HepG2 (cell line): ENCODE measurements at regions not wholly inside any gene's neighbourhood (a gene's known extent, or its start where the extent isn't known, plus 50 kb on each side); places are given as distances from the start of the nearest gene placed in this dataset.

Experiments
- ATAC-seq: fragments of 200-7000 bp; cut with Tn5 transposase; 3 replicates; pipeline ENCODE4 v1.9.1; 2020; ENCODE audit warnings: mild to moderate bottlenecking, moderate library complexity
- BruUV-seq: library from RNA; stranded (reverse); fragments of 400-500 nt; replicated peaks from 2 replicates; lab custom pipeline; 2021; lab: Mats Ljungman, UMichigan
- CTCF ChIA-PET: fragments of 300-600 bp; formaldehyde crosslinking; extraction: SDS; loops from one replicate; lab custom pipeline; 2021; ENCODE audit warnings: low total read pairs, inconsistent platforms, low intra/inter-chr PET ratio; lab: Yijun Ruan, JAX
- POLR2A ChIA-PET: fragments of 350-600 bp; sonication (Branson Sonifier 250); formaldehyde crosslinking; loops from one replicate; lab custom pipeline; 2020; ENCODE audit warnings: antibody characterized with exemption, inconsistent platforms; lab: Yijun Ruan, JAX
- DNase-seq: peaks from one replicate; pipeline ENCODE4 v3.0.0-alpha.2; 2015; ENCODE audit warnings: low spot score
- FAIRE-seq: peaks from 3 replicates; lab custom pipeline; 2011; peaks lifted over from hg19 to GRCh38; lab: Jason Lieb, UNC
- H2AFZ ChIP-seq: one replicate; pipeline ENCODE4 v1.6.1; 2011; ENCODE audit warnings: low read length, inconsistent platforms
- H3K27ac ChIP-seq: fragments of 300-600 bp; 3 replicates; pipeline ENCODE4 v1.8.0; 2011; ENCODE audit warnings: mixed run types, mild to moderate bottlenecking, mixed read lengths, low read length, inconsistent platforms; ENCODE audit not compliant: insufficient read depth; ENCODE audit errors: extremely low read length
- H3K27me3 ChIP-seq, 2 experiments: fragments of 200-600 bp in 1 of 2; 2 replicates in 1 of 2; 3 replicates in 1 of 2; pipeline versions ENCODE4 v1.6.0 to v1.8.0; 2011; ENCODE audit warnings: low read length in 2 of 2, mild to moderate bottlenecking in 2 of 2, moderate library complexity in 2 of 2, inconsistent platforms in 1 of 2; ENCODE audit not compliant: insufficient read depth in 2 of 2, control insufficient read depth in 1 of 2
- H3K36me3 ChIP-seq, 2 experiments: fragments of 200-600 bp in 1 of 2; replicated peaks in 1 of 2; 2 replicates in 1 of 2; 3 replicates in 1 of 2; pipeline versions ENCODE4 v1.5.1 to v1.8.0; 2011; ENCODE audit warnings: low read length in 2 of 2, inconsistent platforms in 1 of 2; ENCODE audit not compliant: insufficient read depth in 2 of 2, control insufficient read depth in 1 of 2
- H3K4me1 ChIP-seq: 2 replicates; pipeline ENCODE4 v1.5.1; 2012; ENCODE audit warnings: low read length, inconsistent platforms; ENCODE audit not compliant: insufficient read depth
- H3K4me2 ChIP-seq: 2 replicates; pipeline ENCODE4 v1.6.0; 2011; ENCODE audit warnings: low read depth, low read length, inconsistent platforms
- H3K4me3 ChIP-seq, 3 experiments: fragments of 200-600 bp in 1 of 3; sonication (generic), shearing (Covaris generic) in 1 of 3; replicated peaks in 1 of 3; 2 replicates each; pipeline ENCODE4 v1.5.1; 2011 to 2016; ENCODE audit warnings: low read length in 3 of 3, inconsistent platforms in 2 of 3, low read depth in 2 of 3, mild to moderate bottlenecking in 2 of 3, control low read depth in 1 of 3, mixed read lengths in 1 of 3; ENCODE audit not compliant: insufficient read depth in 1 of 3
- H3K79me2 ChIP-seq: one replicate; pipeline ENCODE4 v1.6.1; 2011; ENCODE audit warnings: low read length, inconsistent platforms; ENCODE audit not compliant: insufficient read depth
- H3K9ac ChIP-seq: 2 replicates; pipeline ENCODE4 v1.6.0; 2011; ENCODE audit warnings: mild to moderate bottlenecking, low read depth, low read length, inconsistent platforms; ENCODE audit not compliant: insufficient read depth
- H3K9me3 ChIP-seq: 2 replicates; pipeline ENCODE4 v1.5.1; 2012; ENCODE audit warnings: mild to moderate bottlenecking, low read length
- H4K20me1 ChIP-seq: 2 replicates; pipeline ENCODE4 v1.6.0; 2011; ENCODE audit warnings: inconsistent platforms, mild to moderate bottlenecking, low read length, moderate library complexity; ENCODE audit not compliant: insufficient read depth
- ARNT ChIP-seq: fragments of 450-650 bp; IDR thresholded peaks from 2 replicates; pipeline ENCODE4 v1.6.1; 2017
- ATF7-NPFF ChIP-seq: sonication (generic); formaldehyde crosslinking; IDR thresholded peaks from 2 replicates; pipeline ENCODE4 v1.8.1; 2023; ENCODE audit warnings: mild to moderate bottlenecking, low read depth, missing genetic modification reagents, moderate library complexity
- BRCA1 ChIP-seq: sonication (generic); formaldehyde crosslinking; IDR thresholded peaks from 2 replicates; pipeline ENCODE4 v1.4.0; 2020; ENCODE audit warnings: missing genetic modification reagents
- CREM ChIP-seq, 2 experiments: sonication (generic) in 1 of 2; formaldehyde crosslinking in 1 of 2; IDR thresholded peaks; 2 replicates each; pipeline versions ENCODE4 v1.4.0 to v1.6.1; 2016 to 2020; ENCODE audit warnings: antibody characterized with exemption in 1 of 2, mild to moderate bottlenecking in 1 of 2, missing genetic modification reagents in 1 of 2
- DMAP1 ChIP-seq: IDR thresholded peaks from 2 replicates; pipeline ENCODE4 v1.6.1; 2016
- KLF13 ChIP-seq: sonication (generic); formaldehyde crosslinking; IDR thresholded peaks from 2 replicates; pipeline ENCODE4 v1.4.0; 2020; ENCODE audit warnings: mild to moderate bottlenecking, missing genetic modification reagents
- MTERF4 ChIP-seq: sonication (generic); formaldehyde crosslinking; IDR thresholded peaks from 2 replicates; pipeline ENCODE4 v1.8.0; 2023; ENCODE audit warnings: mild to moderate bottlenecking, missing genetic modification reagents
- MZF1 ChIP-seq: sonication (generic); formaldehyde crosslinking; IDR thresholded peaks from 2 replicates; pipeline ENCODE4 v1.8.1; 2023; ENCODE audit warnings: mild to moderate bottlenecking, missing genetic modification reagents, borderline replicate concordance
- NR2F6 ChIP-seq, 2 experiments: IDR thresholded peaks; 2 replicates each; pipeline ENCODE4 v1.6.1; 2016; ENCODE audit warnings: antibody characterized with exemption in 1 of 2, mild to moderate bottlenecking in 1 of 2
- TCF7L2 ChIP-seq: IDR thresholded peaks from 2 replicates; pipeline ENCODE4 v1.6.1; 2011; ENCODE audit warnings: mild to moderate bottlenecking, low read depth, low read length, moderate library complexity
- ZNF121 ChIP-seq: sonication (generic); formaldehyde crosslinking; IDR thresholded peaks from 2 replicates; pipeline ENCODE4 v1.5.0; 2020; ENCODE audit warnings: mild to moderate bottlenecking, missing genetic modification reagents
- ZXDC ChIP-seq: sonication (generic); formaldehyde crosslinking; IDR thresholded peaks from 2 replicates; pipeline ENCODE4 v1.5.0; 2020; ENCODE audit warnings: mild to moderate bottlenecking, missing genetic modification reagents
- WGBS: methylation state at CpG from one replicate; pipeline ENCODE4 v1.1.6; 2017; ENCODE audit warnings: low lambda C conversion rate; 5-methylcytosine and 5-hydroxymethylcytosine counted together
- in situ Hi-C: cut with HindIII; loops from 2 replicates; pipeline ENCODE4 v1.10.0; 2017; ENCODE audit warnings: low pct_unique_long_range_greater_than_20kb; ENCODE audit not compliant: extremely low pct_ligation_motif_present
- intact Hi-C: fragments of 100-400 bp; cut with micrococcal nuclease; formaldehyde crosslinking; loops from one replicate; pipeline ENCODE4 v1.10.0; 2022; ENCODE audit not compliant: unreplicated experiment

- Histone ChIP-seq H3K36me3 (no peaks in the 10 kb centered on the region), H2AFZ (no peak overlapping the region), H3K4me2 (no peak overlapping the region), H3K4me1 (peaks cover 9% of the 10 kb centered on the region), H3K4me3 (no peak overlapping the region), H3K9me3 (no peaks in the 10 kb centered on the region), H3K27me3 (no peaks in the 10 kb centered on the region), H4K20me1 (no peaks in the 10 kb centered on the region), H3K79me2 (no peaks in the 10 kb centered on the region), H3K9ac (no peak overlapping the region), H3K27ac (no peak overlapping the region)
- TF ChIP-seq NR2F6 (IDR thresholded peaks at IDR 0.05) (no peak), NR2F6 (CRISPR knock-in tag; IDR thresholded peaks at IDR 0.05) (no peak), ZNF121 (CRISPR knock-in tag) (no peak), ZXDC (CRISPR knock-in tag) (no peak), BRCA1 (CRISPR knock-in tag) (no peak), CREM (IDR thresholded peaks at IDR 0.05) (no peak), CREM (CRISPR knock-in tag; IDR thresholded peaks at IDR 0.05) (no peak), MTERF4 (CRISPR knock-in tag) (no peak), TCF7L2 (no peak), DMAP1 (CRISPR knock-in tag) (no peak), ATF7-NPFF (CRISPR knock-in tag) (no peak), ARNT (no peak), KLF13 (CRISPR knock-in tag) (no peak), MZF1 (CRISPR knock-in tag) (no peak)
- in situ Hi-C loops (no loop called here), intact Hi-C loops (loop anchor here (5.0 to 10.0 kb wide), 2 partner anchors 186 to 689 kb away; no protein-coding TSS in a partner anchor)
- ChIA-PET CTCF (interaction anchor here (2.2 kb wide), 1 partner anchor 822 kb away, joined by 8 read pairs; no protein-coding TSS in a partner anchor), POLR2A (no interaction called here)
- FAIRE-seq (no peak), DNase-seq (no peak), ATAC-seq (no peak)
- BruUV-seq, result no TSS peak
- WGBS, result 66% methylated on average over 3 of the region's 3 CpGs
Measured at GRCh38 chr4:100908540-100908939, 390.7 kb upstream of the EMCN start.
